Stimulated activated CD8-positive, alpha-beta memory T cell treated with anti-CD3 and anti-CD28 coated beads, Interleukin-15, amount 100 ng/mL, for 24 hours (primary cell): ENCODE measurements at regions not wholly inside any gene's neighbourhood (a gene's known extent, or its start where the extent isn't known, plus 50 kb on each side); places are given as distances from the start of the nearest gene placed in this dataset.

Experiments used
- DNase-seq: peaks from one replicate; pipeline ENCODE4 v3.0.0-alpha.2; 2020; ENCODE audit warnings: low read depth

- no peak for DNase-seq
Observed at GRCh38 chr10:43957267-43958070, 308.8 kb upstream of the ZNF32 start.

GRCh38 chr10:43955978-43956377 is 307.3 kb upstream of the ZNF32 start:
- DNase-seq, result no peak

DNA sequence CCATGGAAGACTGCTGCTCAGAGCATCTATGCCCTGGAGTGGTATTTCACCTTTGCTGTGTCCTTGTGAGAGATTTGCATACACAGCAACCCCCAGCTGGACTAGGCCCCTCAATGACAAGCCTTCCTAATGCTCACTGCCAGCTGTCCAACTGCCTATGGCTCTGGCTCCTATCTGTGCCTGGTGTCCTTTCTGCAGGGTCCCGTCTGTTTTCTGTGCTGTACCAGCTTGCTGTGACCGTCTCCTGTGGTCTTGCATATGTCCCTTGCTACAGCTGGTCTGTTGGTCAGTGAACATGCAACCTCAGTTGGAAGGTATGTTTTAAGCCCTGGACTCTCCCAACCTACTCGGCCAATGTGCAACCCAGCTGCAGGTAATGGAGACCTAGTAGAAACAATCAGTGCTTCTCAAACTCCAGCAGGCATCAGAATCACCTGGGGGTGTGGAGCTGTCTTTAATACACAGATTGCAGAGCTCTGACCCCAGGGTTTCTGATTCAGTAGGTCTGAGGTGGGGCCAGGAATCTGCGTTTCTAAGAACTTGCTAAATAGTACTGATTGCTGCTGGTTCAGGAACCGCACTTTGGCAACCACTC is 306.4 kb upstream of the ZNF32 start:
- no peak for DNase-seq

DNA sequence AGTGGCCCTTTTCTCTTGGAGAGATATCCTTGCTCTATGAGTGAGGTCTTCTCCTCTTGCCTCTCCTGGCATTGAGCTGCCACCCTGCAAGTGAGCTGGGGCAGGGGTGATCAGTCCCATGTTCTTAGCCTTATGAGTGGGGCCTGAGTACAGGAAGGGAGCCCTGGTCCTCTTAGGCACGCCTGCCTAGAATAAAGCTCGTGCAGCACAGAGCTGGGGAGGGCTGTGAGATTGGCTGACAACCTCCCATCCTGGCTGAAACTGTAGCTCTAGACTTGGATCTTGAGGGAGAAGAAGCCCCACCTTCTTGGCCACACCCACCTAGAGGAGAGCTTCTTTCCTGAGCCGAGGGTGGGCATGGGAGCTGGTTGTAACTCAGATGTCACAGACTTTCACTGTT is 305.0 kb upstream of the ZNF32 start:
- DNase-seq, result no peak

DNA sequence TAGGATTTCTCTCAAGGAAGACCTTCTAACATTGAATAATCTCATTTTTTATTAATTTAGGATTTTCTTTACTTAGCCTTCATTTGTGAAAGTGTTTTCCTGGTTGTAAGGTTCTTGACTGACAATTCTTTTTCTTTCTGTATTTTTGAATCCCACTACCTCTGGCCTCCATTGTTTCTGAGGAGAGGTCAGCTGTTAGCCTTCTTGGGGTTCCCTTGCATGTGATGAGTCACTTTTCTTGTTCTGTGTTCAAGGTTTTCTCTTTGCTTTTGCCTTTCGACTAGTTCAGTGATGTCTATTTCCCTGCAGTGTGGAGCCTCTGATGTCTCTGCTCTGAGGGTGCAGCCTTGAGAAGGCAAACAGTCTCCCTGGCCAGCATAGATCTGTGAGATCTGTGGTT is 304.1 kb upstream of the ZNF32 start:
- DNase-seq, result no peak

DNA sequence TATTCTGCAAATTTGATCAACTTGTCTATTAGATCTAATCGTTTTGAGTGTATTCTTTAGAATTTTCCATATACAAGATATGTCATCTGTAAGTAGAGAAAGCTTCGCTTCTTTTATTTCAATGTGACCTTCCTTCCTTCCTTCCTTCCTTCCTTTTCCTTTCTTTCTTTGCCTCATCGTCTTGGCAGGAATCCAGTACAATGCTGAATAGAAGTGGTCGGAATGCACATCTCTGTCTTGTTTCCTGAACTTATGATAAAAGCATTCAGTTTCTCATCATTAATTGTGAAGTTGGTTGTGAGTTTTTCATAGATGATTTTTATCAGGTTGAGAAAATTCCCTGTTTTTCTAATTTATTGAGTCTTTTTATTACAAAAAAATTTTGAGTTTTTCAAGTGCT is 300.7 kb upstream of the ZNF32 start:
- no peak for DNase-seq

- DNase-seq, result no peak
Observed at GRCh38 chr10:43946445-43946844, 297.8 kb upstream of the ZNF32 start.

DNA sequence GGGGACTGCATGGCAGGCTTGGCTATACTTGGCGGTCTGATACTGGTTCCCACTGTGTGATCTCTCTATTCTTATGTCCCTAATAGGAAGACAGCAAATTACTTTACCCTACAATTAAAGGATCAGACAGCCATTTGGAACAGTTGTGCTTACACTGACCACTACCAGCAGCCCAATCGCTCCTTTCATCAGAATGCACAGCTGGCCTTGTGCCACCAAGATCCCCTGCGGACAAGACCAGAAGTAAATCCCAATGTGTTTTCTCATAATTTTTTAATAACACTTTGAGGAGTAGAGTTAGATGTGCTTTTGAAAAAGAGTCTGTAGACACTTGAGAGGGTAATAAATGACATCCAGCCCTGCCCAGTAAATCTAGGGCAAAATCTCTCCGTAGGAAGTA is 297.2 kb upstream of the ZNF32 start:
- no peak for DNase-seq

GRCh38 chr10:43945094-43945730 is 296.5 kb upstream of the ZNF32 start:
- no peak for DNase-seq

- DNase-seq, result no peak
Observed at GRCh38 chr10:43944381-43945093, 295.9 kb upstream of the ZNF32 start.

DNA sequence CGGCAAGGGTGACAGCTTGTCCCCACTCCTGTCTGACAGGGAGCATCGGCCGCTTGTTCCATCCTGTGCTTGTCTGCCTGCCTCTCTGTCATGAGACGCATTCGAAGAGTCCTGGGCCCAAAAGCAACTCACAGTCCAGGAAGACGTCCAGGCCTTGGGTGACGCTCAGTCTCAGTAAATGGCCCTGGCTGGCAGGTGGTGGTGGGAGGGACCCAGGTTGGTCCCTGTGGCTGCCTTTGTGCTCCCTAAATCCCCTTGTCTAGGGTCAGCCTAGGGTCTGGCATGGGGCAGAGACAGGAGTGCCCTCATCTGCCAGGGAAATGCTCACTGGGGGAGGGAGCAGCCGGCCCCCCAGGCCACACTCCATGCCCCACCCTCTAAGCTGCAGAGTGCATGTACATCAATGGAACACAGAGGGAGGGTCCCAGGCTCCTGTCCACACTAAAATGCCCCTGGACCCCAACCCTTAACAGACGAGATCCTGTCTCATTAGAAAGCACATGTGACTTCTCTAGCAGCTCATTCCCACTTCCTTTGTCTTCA is 295.2 kb upstream of the ZNF32 start:
- DNase-seq, result no peak

DNA sequence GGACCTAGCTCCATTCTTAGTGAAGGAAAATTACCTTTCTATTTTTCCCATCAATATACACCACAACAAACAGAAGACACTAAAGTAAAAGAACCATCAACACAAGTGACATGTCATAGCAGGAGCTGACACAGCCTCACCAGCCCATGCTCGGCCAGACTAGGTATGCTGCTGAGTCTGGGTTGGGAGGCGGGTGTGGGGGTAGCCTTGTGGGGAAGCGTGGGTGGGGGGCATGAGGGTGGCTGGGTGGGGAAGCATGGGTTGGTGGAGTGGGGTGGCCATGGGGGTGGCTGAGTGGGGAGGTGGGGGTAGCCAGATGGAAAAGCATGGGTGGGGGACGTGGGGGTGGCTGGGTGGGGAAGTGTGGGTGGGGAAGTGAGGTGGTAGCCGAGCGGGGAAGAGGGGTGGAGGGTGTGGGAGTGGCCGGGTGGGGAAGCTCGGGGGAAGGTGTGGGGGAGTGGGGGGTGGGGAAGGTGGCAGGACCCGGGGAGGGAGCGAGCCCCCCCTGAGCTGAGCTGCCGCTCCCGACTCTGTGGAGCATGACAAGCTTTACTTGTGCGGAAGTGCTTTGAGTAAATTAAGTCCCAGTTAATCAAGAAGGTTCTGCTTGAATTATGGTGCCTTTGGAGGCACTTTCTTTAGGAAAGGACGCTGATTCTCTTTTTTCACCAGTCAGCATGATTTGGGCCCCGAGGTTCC is 294.6 kb upstream of the ZNF32 start:
- DNase-seq, result no peak

DNA sequence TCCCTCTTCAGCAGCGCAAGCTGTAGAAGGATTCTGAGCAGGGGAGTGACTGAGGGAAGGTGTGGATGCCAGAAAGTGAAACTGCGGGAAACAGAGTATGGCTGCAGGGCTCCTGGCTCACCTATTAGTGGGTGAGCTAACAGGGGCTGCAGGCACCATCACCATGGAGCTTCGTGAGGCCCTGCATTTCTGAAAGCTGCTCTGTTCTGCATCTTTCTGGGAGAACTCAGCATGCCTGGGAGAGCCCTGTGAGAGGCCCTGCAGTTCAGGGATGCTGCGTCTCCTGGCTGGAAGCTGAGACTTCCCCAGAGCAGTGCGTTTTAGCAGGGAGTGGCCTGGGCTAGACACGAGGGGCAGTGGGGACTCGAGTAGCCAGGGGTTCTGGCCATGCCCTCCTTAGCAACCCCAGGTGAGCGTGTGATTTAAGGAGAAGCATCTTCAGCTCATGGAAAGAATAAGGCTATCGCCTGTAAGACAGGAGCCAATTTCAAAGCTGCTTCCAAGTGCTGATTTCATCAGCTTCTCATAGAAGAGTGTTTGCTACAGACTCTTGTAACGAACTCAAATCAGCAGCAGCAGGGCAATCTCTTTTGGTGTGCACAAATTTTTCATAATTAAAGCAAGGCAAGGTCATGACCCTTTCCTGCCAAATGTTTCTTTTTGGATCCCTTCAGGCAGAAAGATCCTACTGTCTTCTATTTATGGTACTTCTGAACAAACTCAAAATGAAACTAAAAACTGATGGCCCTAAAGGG is 293.6 kb upstream of the ZNF32 start:
- DNase-seq, result no peak

- DNase-seq, result no peak
Observed at GRCh38 chr10:43940898-43941837, 292.5 kb upstream of the ZNF32 start.

DNA sequence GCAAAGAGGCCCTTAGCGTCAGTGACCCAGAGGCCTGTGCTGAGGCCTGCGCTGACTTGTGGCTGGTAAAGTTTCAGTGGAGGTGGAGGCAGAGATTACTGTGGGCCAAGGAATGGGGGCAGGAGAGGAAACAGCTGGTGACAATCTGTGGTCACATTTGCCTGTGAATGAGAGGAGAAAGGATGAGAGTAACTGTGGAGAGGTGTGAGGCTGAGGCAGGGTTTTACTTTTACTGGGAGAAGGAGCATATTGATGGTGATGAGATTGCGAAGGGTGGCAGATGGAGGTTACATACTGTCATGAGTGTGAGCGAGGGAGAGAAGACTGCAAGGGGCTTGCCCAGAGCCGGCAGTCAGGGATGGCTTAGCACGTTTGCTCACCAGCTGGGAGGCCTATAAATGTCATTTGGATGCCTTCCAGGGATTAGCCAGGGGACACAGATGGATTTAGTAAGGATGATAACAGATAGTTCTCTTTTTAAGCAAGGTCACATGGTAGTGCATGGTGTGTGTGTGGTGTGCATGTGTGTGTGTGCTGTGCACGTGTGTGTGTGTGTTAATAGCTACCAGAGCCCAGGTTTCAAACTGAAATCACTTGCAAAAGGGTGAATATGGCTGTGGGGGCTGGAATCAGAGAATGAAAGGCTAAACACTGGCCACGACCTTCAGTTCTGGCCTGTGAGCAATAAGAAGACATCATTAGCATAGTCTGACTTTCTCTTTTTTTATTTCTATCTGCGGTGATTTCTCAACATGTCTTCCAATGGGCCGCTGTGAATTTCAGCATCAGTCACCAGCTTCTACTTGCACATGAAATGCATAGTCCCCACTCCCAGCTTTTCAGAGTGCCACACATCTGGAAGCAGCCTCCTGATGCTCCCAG is 291.5 kb upstream of the ZNF32 start:
- DNase-seq, result no peak

DNA sequence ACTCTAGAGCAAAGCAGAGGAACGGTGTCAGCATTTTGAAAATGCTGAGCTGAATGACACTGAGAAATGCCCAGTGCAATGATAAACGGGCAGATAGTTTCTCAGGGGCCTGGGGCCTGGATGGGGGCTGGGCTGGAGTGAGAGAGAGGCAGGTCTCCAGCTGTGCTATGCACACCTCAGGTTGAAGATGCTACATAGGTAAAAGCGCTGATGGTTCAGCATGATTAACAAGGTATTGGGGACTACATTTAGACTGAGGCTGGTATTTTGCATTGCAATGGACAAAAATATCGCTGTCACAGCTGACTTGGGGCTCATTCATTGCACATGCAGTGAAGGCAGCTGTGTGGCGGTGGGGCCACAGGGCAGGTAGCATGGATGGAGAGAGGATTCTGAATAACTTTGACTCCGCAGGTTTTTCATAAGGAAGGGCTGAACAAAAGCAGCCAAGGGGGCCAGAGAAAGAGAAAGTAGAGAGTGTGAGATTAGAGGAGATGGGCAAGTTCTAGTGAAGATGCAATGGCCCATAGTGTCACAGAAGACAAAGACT is 290.8 kb upstream of the ZNF32 start:
- no peak for DNase-seq

- no peak for DNase-seq
Observed at GRCh38 chr10:43938810-43939209, 290.1 kb upstream of the ZNF32 start.

GRCh38 chr10:43931308-43931930 is 282.7 kb upstream of the ZNF32 start:
- no peak for DNase-seq
